OCI-LY1 (cell line): ENCODE measurements at regions not wholly inside any gene's neighbourhood (a gene's known extent, or its start where the extent isn't known, plus 50 kb on each side); places are given as distances from the start of the nearest gene placed in this dataset.

Experiments used
- H2AFZ ChIP-seq: fragments of 200-600 bp; sonication (generic), shearing (Covaris generic); 2 replicates; pipeline ENCODE4 v1.6.0; 2014; ENCODE audit warnings: antibody characterized with exemption, mild to moderate bottlenecking, low read length
- H3F3A ChIP-seq: fragments of 200-600 bp; sonication (generic), shearing (Covaris generic); 2 replicates; pipeline ENCODE4 v1.6.0; 2014; ENCODE audit warnings: mild to moderate bottlenecking, antibody characterized with exemption, low read length, moderate library complexity; ENCODE audit not compliant: insufficient read depth
- H3K27ac ChIP-seq: fragments of 200-600 bp; sonication (generic); 2 replicates; pipeline ENCODE4 v1.5.1; 2014; ENCODE audit warnings: low read length, mixed run types, mild to moderate bottlenecking, low read depth; ENCODE audit not compliant: poor library complexity, severe bottlenecking
- H3K27me3 ChIP-seq: fragments of 200-600 bp; sonication (generic); 2 replicates; pipeline ENCODE4 v1.6.0; 2014; ENCODE audit warnings: antibody characterized with exemption, mild to moderate bottlenecking, low read length, moderate library complexity; ENCODE audit not compliant: insufficient read depth
- H3K36me3 ChIP-seq: fragments of 200-600 bp; sonication (generic); 2 replicates; pipeline ENCODE4 v1.6.1; 2014; ENCODE audit warnings: mild to moderate bottlenecking, antibody characterized with exemption, low read length, moderate library complexity, mixed read lengths; ENCODE audit not compliant: insufficient read depth
- H3K4me1 ChIP-seq: fragments of 200-600 bp; sonication (generic); 2 replicates; pipeline ENCODE4 v1.5.1; 2014; ENCODE audit warnings: mild to moderate bottlenecking, low read length, moderate library complexity; ENCODE audit not compliant: insufficient read depth, severe bottlenecking
- H3K4me2 ChIP-seq: fragments of 200-600 bp; sonication (generic), shearing (Covaris generic); 2 replicates; pipeline ENCODE4 v1.6.1; 2014; ENCODE audit warnings: low read length
- H3K4me3 ChIP-seq: fragments of 200-600 bp; sonication (generic); 2 replicates; pipeline ENCODE4 v1.5.1; 2014; ENCODE audit warnings: low read length, low read depth, mild to moderate bottlenecking, mixed read lengths; ENCODE audit not compliant: poor library complexity, severe bottlenecking
- H3K79me2 ChIP-seq: fragments of 200-600 bp; shearing (Covaris generic); 2 replicates; pipeline ENCODE4 v1.6.1; 2016; ENCODE audit warnings: mixed run types, low read length, mixed read lengths; ENCODE audit not compliant: insufficient read depth
- H3K9ac ChIP-seq: fragments of 200-600 bp; sonication (generic), shearing (Covaris generic); 2 replicates; pipeline ENCODE4 v1.6.1; 2014; ENCODE audit warnings: mild to moderate bottlenecking, low read length, mixed read lengths
- H3K9me2 ChIP-seq: fragments of 200-600 bp; sonication (generic), shearing (Covaris generic); 2 replicates; pipeline ENCODE4 v1.6.1; 2014; ENCODE audit warnings: low read depth, mild to moderate bottlenecking, low read length, mixed read lengths
- H3K9me3 ChIP-seq: fragments of 200-600 bp; shearing (Covaris generic); 2 replicates; pipeline ENCODE4 v1.6.1; 2014; ENCODE audit warnings: low read length, mixed read lengths
- H4K20me1 ChIP-seq: fragments of 200-600 bp; sonication (generic), shearing (Covaris generic); 2 replicates; pipeline ENCODE4 v1.6.0; 2016; ENCODE audit warnings: mild to moderate bottlenecking, low read length; ENCODE audit not compliant: insufficient read depth
- CTCF ChIP-seq: fragments of 200-600 bp; sonication (generic), shearing (Covaris generic); IDR thresholded peaks from 2 replicates; pipeline ENCODE4 v1.5.1; 2017; ENCODE audit warnings: mild to moderate bottlenecking, antibody characterized with exemption, low read length, moderate library complexity, mixed read lengths
- EZH2 ChIP-seq: fragments of 200-600 bp; sonication (generic), shearing (Covaris generic); IDR thresholded peaks from 2 replicates; pipeline ENCODE4 v1.8.0; 2017; ENCODE audit warnings: borderline replicate concordance, mixed run types, mild to moderate bottlenecking, antibody characterized with exemption, low read length, moderate library complexity, mixed read lengths

GRCh38 chr10:36577126-36577525 is 548.3 kb upstream of the ANKRD30A start:
- no peaks in the 10 kb centered on the region for H3K79me2 ChIP-seq
- no peaks in the 10 kb centered on the region for H3K27me3 ChIP-seq
- TF ChIP-seq CTCF = no peak
- TF ChIP-seq EZH2 = no peak
- no peaks in the 10 kb centered on the region for H3K9me2 ChIP-seq
- H3F3A ChIP-seq = no peaks in the 10 kb centered on the region
- H3K4me3 ChIP-seq = no peak overlapping the region
- H3K9ac ChIP-seq = no peak overlapping the region
- no peak overlapping the region for H3K27ac ChIP-seq
- no peaks in the 10 kb centered on the region for H4K20me1 ChIP-seq
- H3K9me3 ChIP-seq = no peaks in the 10 kb centered on the region
- no peaks in the 10 kb centered on the region for H3K4me1 ChIP-seq
- no peak overlapping the region for H2AFZ ChIP-seq
- no peak overlapping the region for H3K4me2 ChIP-seq
- no peaks in the 10 kb centered on the region for H3K36me3 ChIP-seq

GRCh38 chr10:36574207-36574606 is 551.2 kb upstream of the ANKRD30A start:
- H3F3A ChIP-seq = no peaks in the 10 kb centered on the region
- H3K4me1 ChIP-seq = no peaks in the 10 kb centered on the region
- H3K36me3 ChIP-seq = no peaks in the 10 kb centered on the region
- no peaks in the 10 kb centered on the region for H3K9me2 ChIP-seq
- no peak for TF ChIP-seq CTCF
- TF ChIP-seq EZH2 = no peak
- no peaks in the 10 kb centered on the region for H3K27me3 ChIP-seq
- no peak overlapping the region for H3K9ac ChIP-seq
- no peak overlapping the region for H3K4me3 ChIP-seq
- H2AFZ ChIP-seq = no peak overlapping the region
- no peaks in the 10 kb centered on the region for H4K20me1 ChIP-seq
- H3K79me2 ChIP-seq = no peaks in the 10 kb centered on the region
- no peak overlapping the region for H3K4me2 ChIP-seq
- H3K27ac ChIP-seq = no peak overlapping the region
- H3K9me3 ChIP-seq = no peaks in the 10 kb centered on the region

GRCh38 chr10:36573246-36573645 is 552.2 kb upstream of the ANKRD30A start:
- Histone ChIP-seq H3K27me3 (no peaks in the 10 kb centered on the region), H3K9me2 (no peaks in the 10 kb centered on the region), H3K9me3 (no peaks in the 10 kb centered on the region), H3K4me3 (no peak overlapping the region), H3K4me2 (no peak overlapping the region), H3K27ac (no peak overlapping the region), H4K20me1 (no peaks in the 10 kb centered on the region), H3K79me2 (no peaks in the 10 kb centered on the region), H3K4me1 (no peaks in the 10 kb centered on the region), H3K36me3 (no peaks in the 10 kb centered on the region), H3F3A (no peaks in the 10 kb centered on the region), H2AFZ (no peak overlapping the region), H3K9ac (no peak overlapping the region)
- TF ChIP-seq EZH2 (no peak), CTCF (no peak)
